Esophagus muscularis mucosa (tissue), 4 donors: ENCODE measurements at regions not wholly inside any gene's neighbourhood (a gene's known extent, or its start where the extent isn't known, plus 50 kb on each side); places are given as distances from the start of the nearest gene placed in this dataset.

ENCODE experiments used
- DNase-seq: peaks from one replicate; pipeline ENCODE4 v3.0.0-alpha.2; 2017; ENCODE audit errors: extremely low spot score
- H3K27ac ChIP-seq, 4 donors: fragments of 200-600 bp; sonication (generic); replicated peaks in 1 of 4; 1 replicate in 3 of 4; 2 replicates in 1 of 4; pipeline ENCODE4 v1.5.1; 2016 to 2019; ENCODE audit warnings: mild to moderate bottlenecking in 1 of 4
- H3K27me3 ChIP-seq, 4 donors: fragments of 200-600 bp; sonication (generic); one replicate each; pipeline versions ENCODE4 v1.5.1 to v1.6.0; 2016 to 2019
- H3K36me3 ChIP-seq, 4 donors: fragments of 200-600 bp; sonication (generic); one replicate each; pipeline ENCODE4 v1.5.1; 2016 to 2019
- H3K4me1 ChIP-seq, 4 donors: fragments of 200-600 bp; sonication (generic); one replicate each; pipeline ENCODE4 v1.5.1; 2016 to 2019
- H3K4me3 ChIP-seq, 4 donors: fragments of 200-600 bp; sonication (generic); 1 replicate in 2 of 4; 2 replicates in 2 of 4; pipeline ENCODE4 v1.5.1; 2016 to 2019; ENCODE audit warnings: mild to moderate bottlenecking in 4 of 4, moderate library complexity in 1 of 4
- H3K9me3 ChIP-seq, 4 donors: fragments of 200-600 bp; sonication (generic); 1 replicate in 3 of 4; 2 replicates in 1 of 4; pipeline ENCODE4 v1.5.1; 2016 to 2019
- CTCF ChIP-seq, 3 experiments: fragments of 200-600 bp in 2 of 3; fragments of 450-650 bp in 1 of 3; sonication (generic) in 2 of 3; IDR thresholded peaks; one replicate each; pipeline ENCODE4 v1.5.1; 2017 to 2019; ENCODE audit warnings: antibody characterized with exemption in 3 of 3, mild to moderate bottlenecking in 2 of 3, moderate library complexity in 1 of 3
- EP300 ChIP-seq: sonication (generic); formaldehyde crosslinking; IDR thresholded peaks from one replicate; pipeline ENCODE4 v1.6.1; 2017; ENCODE audit warnings: antibody characterized with exemption
- POLR2A ChIP-seq: fragments of 450-650 bp; IDR thresholded peaks from one replicate; pipeline ENCODE4 v1.6.1; 2017; ENCODE audit warnings: antibody characterized with exemption, moderate library complexity, mild to moderate bottlenecking, low read depth
- POLR2AphosphoS5 ChIP-seq, 2 donors: sonication (generic); formaldehyde crosslinking; IDR thresholded peaks; one replicate each; pipeline ENCODE4 v1.6.1; 2017; ENCODE audit warnings: antibody characterized with exemption in 2 of 2
- WGBS: methylation state at CpG from one replicate; pipeline ENCODE4 v1.1.5; 2018; 5-methylcytosine and 5-hydroxymethylcytosine counted together
- intact Hi-C: fragments of 100-400 bp; cut with DNase I; formaldehyde crosslinking; loops from one replicate; pipeline ENCODE4 v1.15.1; 2023

GRCh38 chr18:70870292-70870691, 581.4 kb downstream of the SOCS6 start:
- intact Hi-C loops = no loop called here
- no peak for DNase-seq
- TF ChIP-seq EP300 = no peak
- TF ChIP-seq POLR2A = no peak
- no peak for TF ChIP-seq POLR2AphosphoS5 (IDR thresholded peaks at IDR 0.05)
- TF ChIP-seq CTCF (IDR thresholded peaks at IDR 0.05) = no peak
- Histone ChIP-seq H3K9me3 (peaks cover 0 to 5% (median 0%) of the 10 kb centered on the region in 4 donors), H3K4me3 (no peak overlapping the region), H3K27ac (no peak overlapping the region), H3K36me3 (no peaks in the 10 kb centered on the region), H3K27me3 (no peaks in the 10 kb centered on the region), H3K4me1 (no peaks in the 10 kb centered on the region)
- 64% methylated on average over 1 of the region's 1 CpG for WGBS

GRCh38 chr18:70848329-70848728, 559.5 kb downstream of the SOCS6 start:
- intact Hi-C loops = no loop called here
- TF ChIP-seq POLR2A = no peak
- no peak for TF ChIP-seq POLR2AphosphoS5 (IDR thresholded peaks at IDR 0.05)
- TF ChIP-seq EP300 = no peak
- TF ChIP-seq CTCF (IDR thresholded peaks at IDR 0.05) = no peak
- Histone ChIP-seq H3K4me3 (no peak overlapping the region), H3K27ac (no peak overlapping the region), H3K36me3 (no peaks in the 10 kb centered on the region), H3K9me3 (no peaks in the 10 kb centered on the region), H3K27me3 (no peaks in the 10 kb centered on the region), H3K4me1 (no peaks in the 10 kb centered on the region)
- WGBS = 76% methylated on average over 7 of the region's 7 CpGs
- no peak for DNase-seq

- intact Hi-C loops = no loop called here
- no peaks in the 10 kb centered on the region for H3K4me1 ChIP-seq
- H3K27me3 ChIP-seq = no peaks in the 10 kb centered on the region
- no peak overlapping the region for H3K4me3 ChIP-seq
- no peak for DNase-seq
- H3K27ac ChIP-seq = no peak overlapping the region
- H3K9me3 ChIP-seq = no peaks in the 10 kb centered on the region
- TF ChIP-seq POLR2A (no peak), EP300 (no peak), CTCF (IDR thresholded peaks at IDR 0.05) (no peak), POLR2AphosphoS5 (IDR thresholded peaks at IDR 0.05) (no peak)
- no peaks in the 10 kb centered on the region for H3K36me3 ChIP-seq
- 64% methylated on average over 3 of the region's 3 CpGs for WGBS
These were observed 551.8 kb downstream of the SOCS6 start for GRCh38 chr18:70840649-70841048.

GRCh38 chr18:70827632-70828031, 538.8 kb downstream of the SOCS6 start:
- WGBS = 68% methylated on average over 3 of the region's 3 CpGs
- H3K27ac ChIP-seq = no peak overlapping the region
- intact Hi-C loops = no loop called here
- H3K9me3 ChIP-seq = no peaks in the 10 kb centered on the region
- H3K4me1 ChIP-seq = no peaks in the 10 kb centered on the region
- H3K36me3 ChIP-seq = no peaks in the 10 kb centered on the region
- H3K4me3 ChIP-seq = no peak overlapping the region
- TF ChIP-seq CTCF (IDR thresholded peaks at IDR 0.05) = no peak
- TF ChIP-seq POLR2AphosphoS5 (IDR thresholded peaks at IDR 0.05) = no peak
- TF ChIP-seq POLR2A = no peak
- TF ChIP-seq EP300 = no peak
- no peaks in the 10 kb centered on the region for H3K27me3 ChIP-seq
- no peak for DNase-seq

- Histone ChIP-seq H3K4me3 (no peak overlapping the region), H3K27ac (no peak overlapping the region), H3K4me1 (no peaks in the 10 kb centered on the region), H3K9me3 (no peaks in the 10 kb centered on the region), H3K36me3 (no peaks in the 10 kb centered on the region), H3K27me3 (no peaks in the 10 kb centered on the region)
- intact Hi-C loops = no loop called here
- no peak for DNase-seq
- TF ChIP-seq EP300 (no peak), POLR2A (no peak), CTCF (IDR thresholded peaks at IDR 0.05) (no peak), POLR2AphosphoS5 (IDR thresholded peaks at IDR 0.05) (no peak)
- WGBS = 98% methylated on average over 2 of the region's 2 CpGs
These were observed 537.7 kb downstream of the SOCS6 start for GRCh38 chr18:70826571-70826970.
